H1 (cell line): ENCODE measurements at regions not wholly inside any gene's neighbourhood (a gene's known extent, or its start where the extent isn't known, plus 50 kb on each side); places are given as distances from the start of the nearest gene placed in this dataset.

ENCODE experiments used
- CTCF ChIA-PET: fragments of 300-600 bp; sonication (Branson Sonifier 250); formaldehyde crosslinking; loops from one replicate; lab custom pipeline; 2021; ENCODE audit not compliant: partially characterized antibody; lab: Charles Lee
- POLR2A ChIA-PET: fragments of 300-600 bp; sonication (Branson Sonifier 250); formaldehyde crosslinking; loops from one replicate; lab custom pipeline; 2021; ENCODE audit warnings: inconsistent platforms; ENCODE audit not compliant: partially characterized antibody; lab: Charles Lee
- DNase-seq, 2 experiments: peaks; one replicate each; pipeline versions ENCODE4 v3.0.0 to v3.0.0-alpha.2; 2010 to 2022; ENCODE audit warnings: low spot score in 2 of 2, low read depth in 1 of 2, mixed read lengths in 1 of 2
- FAIRE-seq: peaks from 2 replicates; lab custom pipeline; 2011; peaks lifted over from hg19 to GRCh38; lab: Jason Lieb, UNC
- H2AFZ ChIP-seq: 2 replicates; pipeline ENCODE4 v1.8.1; 2012; ENCODE audit warnings: low read length, inconsistent platforms
- H2AK5ac ChIP-seq: 2 replicates; pipeline ENCODE4 v1.6.1; 2013; ENCODE audit warnings: low read depth, low read length
- H2BK120ac ChIP-seq: replicated peaks from 2 replicates; pipeline ENCODE3; 2013; ENCODE audit warnings: low read depth, low read length, inconsistent platforms
- H2BK12ac ChIP-seq: 2 replicates; pipeline ENCODE4 v1.6.1; 2013; ENCODE audit warnings: low read depth, low read length
- H2BK15ac ChIP-seq: 2 replicates; pipeline ENCODE4 v1.6.1; 2013; ENCODE audit warnings: low read length
- H2BK20ac ChIP-seq: 2 replicates; pipeline ENCODE4 v1.6.1; 2013; ENCODE audit warnings: low read length
- H2BK5ac ChIP-seq: 2 replicates; pipeline ENCODE4 v1.6.1; 2013; ENCODE audit warnings: low read depth, low read length
- H3K14ac ChIP-seq: 2 replicates; pipeline ENCODE4 v1.6.1; 2013; ENCODE audit warnings: inconsistent platforms; ENCODE audit not compliant: insufficient read length
- H3K18ac ChIP-seq: 2 replicates; pipeline ENCODE4 v1.6.1; 2013; ENCODE audit warnings: low read length; ENCODE audit errors: extremely low read depth
- H3K23ac ChIP-seq: 2 replicates; pipeline ENCODE4 v1.6.1; 2013; ENCODE audit warnings: inconsistent platforms; ENCODE audit not compliant: insufficient read length
- H3K23me2 ChIP-seq: 2 replicates; pipeline ENCODE4 v1.6.1; 2013; ENCODE audit warnings: low read depth, low read length
- H3K27ac ChIP-seq: 2 replicates; pipeline ENCODE4 v1.6.1; 2011; ENCODE audit warnings: low read depth, low read length, inconsistent platforms
- H3K27me3 ChIP-seq, 4 experiments: replicated peaks in 1 of 4; 1 replicate in 1 of 4; 2 replicates in 3 of 4; pipeline versions ENCODE4 v1.6.1 to v1.8.1; 2011 to 2013; ENCODE audit warnings: low read length in 3 of 4, mild to moderate bottlenecking in 3 of 4, inconsistent platforms in 2 of 4, mixed read lengths in 2 of 4, moderate library complexity in 1 of 4; ENCODE audit not compliant: control insufficient read depth in 3 of 4, insufficient read depth in 3 of 4; ENCODE audit errors: extremely low read depth in 1 of 4
- H3K36me3 ChIP-seq, 4 experiments: 2 replicates each; pipeline versions ENCODE4 v1.6.1 to v1.8.1; 2011 to 2013; ENCODE audit warnings: mild to moderate bottlenecking in 4 of 4, low read length in 3 of 4, moderate library complexity in 2 of 4, control low read depth in 1 of 4, inconsistent platforms in 1 of 4; ENCODE audit not compliant: insufficient read depth in 4 of 4, control insufficient read depth in 2 of 4
- H3K4ac ChIP-seq: replicated peaks from 2 replicates; pipeline ENCODE3; 2013; ENCODE audit warnings: low read length, low read depth, mixed read lengths, inconsistent platforms; ENCODE audit not compliant: insufficient read length
- H3K4me1 ChIP-seq, 4 experiments: replicated peaks in 1 of 4; 1 replicate in 1 of 4; 2 replicates in 3 of 4; pipeline versions ENCODE4 v1.6.1 to v1.8.1; 2011 to 2013; ENCODE audit warnings: low read length in 3 of 4, inconsistent platforms in 2 of 4, mixed read lengths in 1 of 4; ENCODE audit not compliant: insufficient read depth in 4 of 4, control insufficient read depth in 3 of 4
- H3K4me2 ChIP-seq, 2 experiments: 2 replicates each; pipeline versions ENCODE4 v1.6.1 to v1.8.1; 2011 to 2013; ENCODE audit warnings: low read depth in 2 of 2, low read length in 2 of 2, control low read depth in 1 of 2, inconsistent platforms in 1 of 2, mild to moderate bottlenecking in 1 of 2; ENCODE audit not compliant: insufficient read depth in 1 of 2
- H3K4me3 ChIP-seq, 4 experiments: fragments of 200-600, 300-600 bp in 1 of 4; sonication (generic), shearing (Covaris generic), sonication (Bioruptor Twin) in 1 of 4; 2 replicates each; pipeline versions ENCODE4 v1.5.1 to v1.8.1; 2011 to 2016; ENCODE audit warnings: low read length in 4 of 4, low read depth in 3 of 4, control low read depth in 2 of 4, inconsistent platforms in 2 of 4, mild to moderate bottlenecking in 2 of 4, mixed read lengths in 1 of 4, moderate library complexity in 1 of 4; ENCODE audit not compliant: insufficient read depth in 2 of 4; ENCODE audit errors: extremely low read depth in 1 of 4
- H3K56ac ChIP-seq: replicated peaks from 2 replicates; pipeline ENCODE3; 2013; ENCODE audit warnings: low read depth, mild to moderate bottlenecking, mixed read lengths, low read length, inconsistent platforms; ENCODE audit not compliant: insufficient read length
- H3K79me1 ChIP-seq: 2 replicates; pipeline ENCODE4 v1.6.1; 2013; ENCODE audit warnings: low read depth, low read length, control low read depth
- H3K79me2 ChIP-seq, 2 experiments: 2 replicates each; pipeline versions ENCODE4 v1.6.1 to v1.8.1; 2012 to 2013; ENCODE audit warnings: low read length in 2 of 2, mild to moderate bottlenecking in 2 of 2, inconsistent platforms in 1 of 2; ENCODE audit not compliant: insufficient read depth in 2 of 2, control insufficient read depth in 1 of 2
- H3K9ac ChIP-seq, 4 experiments: replicated peaks in 1 of 4; 1 replicate in 1 of 4; 2 replicates in 3 of 4; pipeline versions ENCODE4 v1.6.1 to v1.8.1; 2011 to 2013; ENCODE audit warnings: low read depth in 3 of 4, low read length in 3 of 4, control low read depth in 2 of 4, mild to moderate bottlenecking in 2 of 4, moderate library complexity in 2 of 4, inconsistent platforms in 1 of 4; ENCODE audit errors: extremely low read depth in 1 of 4
- H3K9me3 ChIP-seq, 2 experiments: 2 replicates each; pipeline versions ENCODE4 v1.6.1 to v1.8.1; 2012 to 2013; ENCODE audit warnings: mild to moderate bottlenecking in 2 of 2, moderate library complexity in 2 of 2, control low read depth in 1 of 2, inconsistent platforms in 1 of 2, low read depth in 1 of 2, low read length in 1 of 2, mixed read lengths in 1 of 2; ENCODE audit not compliant: insufficient read depth in 2 of 2
- H4K20me1 ChIP-seq, 2 experiments: replicated peaks in 1 of 2; 2 replicates each; pipeline versions ENCODE3 to v1.8.1; 2011 to 2013; ENCODE audit warnings: inconsistent platforms in 2 of 2, low read length in 2 of 2, mild to moderate bottlenecking in 1 of 2; ENCODE audit not compliant: insufficient read depth in 2 of 2, control insufficient read depth in 1 of 2
- H4K5ac ChIP-seq: 2 replicates; pipeline ENCODE4 v1.6.1; 2013; ENCODE audit warnings: low read length, low read depth, mixed read lengths, inconsistent platforms; ENCODE audit not compliant: insufficient read length
- H4K8ac ChIP-seq: 2 replicates; pipeline ENCODE4 v1.8.0; 2013; ENCODE audit warnings: mild to moderate bottlenecking, moderate library complexity, low read length, inconsistent platforms; ENCODE audit not compliant: insufficient read depth; ENCODE audit errors: extremely low read depth
- H4K91ac ChIP-seq: replicated peaks from 2 replicates; pipeline ENCODE3; 2013; ENCODE audit warnings: low read length, mixed read lengths, inconsistent platforms; ENCODE audit not compliant: insufficient read length
- KDM1A ChIP-seq: fragments of 200-600, 300-600 bp; sonication (generic); IDR thresholded peaks from 2 replicates; pipeline ENCODE4 v1.7.1; 2016; ENCODE audit warnings: mild to moderate bottlenecking, low read length, borderline replicate concordance
- SP4 ChIP-seq: IDR thresholded peaks from 2 replicates; pipeline ENCODE4 v1.6.1; 2012; ENCODE audit warnings: low read length, inconsistent platforms
- USF2 ChIP-seq: IDR thresholded peaks from 2 replicates; pipeline ENCODE4 v1.6.1; 2011; ENCODE audit warnings: low read length, improper control_type of control experiment
- WGBS, 2 experiments: shearing (Covaris generic) in 1 of 2; methylation state at CpG; one replicate each; pipeline versions ENCODE4 v1.1.6 to v1.1.7; 2013 to 2015; ENCODE audit warnings: low lambda C conversion rate in 2 of 2, mixed read lengths in 2 of 2, inconsistent platforms in 1 of 2, low coverage in 1 of 2, missing lambda C conversion rate in 1 of 2; ENCODE audit not compliant: insufficient replicate concordance in 2 of 2, insufficient coverage in 1 of 2, insufficient read length in 1 of 2; ENCODE audit errors: extremely low coverage in 1 of 2, missing lambda C conversion rate in 1 of 2; 5-methylcytosine and 5-hydroxymethylcytosine counted together

GRCh38 chr9:13330396-13331004, 51.0 kb upstream of the MPDZ start:
- no peak overlapping the region for H3K18ac ChIP-seq
- H3K27ac ChIP-seq = no peak overlapping the region
- TF ChIP-seq USF2 = no peak
- TF ChIP-seq KDM1A = no peak
- TF ChIP-seq SP4 = no peak

More at GRCh38 chr9:13330396-13331004, 51.0 kb upstream of the MPDZ start:
- Histone ChIP-seq H3K79me1 (no peaks in the 10 kb centered on the region), H2BK15ac (no peak overlapping the region), H4K5ac (no peak overlapping the region), H2AFZ (peak overlapping the region; percentile 91), H2BK20ac (no peak overlapping the region), H3K36me3 (no peaks in the 10 kb centered on the region), H3K79me2 (no peaks in the 10 kb centered on the region), H3K23ac (no peak overlapping the region), H4K8ac (no peak overlapping the region), H3K56ac (no peak overlapping the region), H2BK5ac (no peak overlapping the region), H3K23me2 (no peaks in the 10 kb centered on the region), H4K20me1 (no peaks in the 10 kb centered on the region), H2AK5ac (no peak overlapping the region), H3K4me1 (no peaks in the 10 kb centered on the region), H4K91ac (no peak overlapping the region), H3K14ac (no peak overlapping the region), H3K9me3 (no peaks in the 10 kb centered on the region), H2BK12ac (no peak overlapping the region), H3K4me2 (no peak overlapping the region), H3K9ac (no peak overlapping the region), H2BK120ac (no peak overlapping the region), H3K4me3 (no peak overlapping the region), H3K27me3 (no peaks in the 10 kb centered on the region), H3K4ac (no peak overlapping the region)
- WGBS, 2 experiments = 90% methylated on average over 1 of the region's 1 CpG; no CpG with 5 or more reads in 1 of the 2 experiments
- no peak for FAIRE-seq
- CTCF ChIA-PET = interaction anchor here (0.6 kb wide), 2 partner anchors 242 to 1217 kb away, joined by 3 read pairs; no protein-coding TSS in a partner anchor
- POLR2A ChIA-PET = no interaction called here
- DNase-seq = no peak
